Muscle of leg (tissue), 3 donors: ENCODE measurements at regions not wholly inside any gene's neighbourhood (a gene's known extent, or its start where the extent isn't known, plus 50 kb on each side); places are given as distances from the start of the nearest gene placed in this dataset.
"Not testable (repeated sequence)": the region's sequence is repeated elsewhere in the genome, so short reads cannot be mapped to it uniquely, and the experiment has no call there.

ENCODE experiments used
- DNase-seq: peaks from one replicate; pipeline ENCODE4 v3.0.0; 2013
- H3K27ac ChIP-seq: one replicate; pipeline ENCODE4 v1.5.1; 2013; ENCODE audit warnings: mild to moderate bottlenecking, low read length, control low read depth
- H3K27me3 ChIP-seq: one replicate; pipeline ENCODE4 v1.6.1; 2013; ENCODE audit warnings: low read length; ENCODE audit not compliant: control insufficient read depth, insufficient read depth
- H3K36me3 ChIP-seq: one replicate; pipeline ENCODE4 v1.6.1; 2013; ENCODE audit warnings: low read length; ENCODE audit not compliant: control insufficient read depth, insufficient read depth
- H3K4me1 ChIP-seq: one replicate; pipeline ENCODE4 v1.6.1; 2013; ENCODE audit warnings: low read length; ENCODE audit not compliant: control insufficient read depth, insufficient read depth
- H3K4me3 ChIP-seq: one replicate; pipeline ENCODE4 v1.5.1; 2013; ENCODE audit warnings: low read length, control low read depth
- H3K9me3 ChIP-seq: replicated peaks from 2 replicates; pipeline ENCODE4 v1.6.1; 2013; ENCODE audit warnings: low read depth, low read length; ENCODE audit not compliant: control insufficient read depth
- whole genome bisulfite sequencing: methylation state at CpG from one replicate; pipeline ENCODE4 v1.1.5; 2013; ENCODE audit warnings: missing lambda C conversion rate; ENCODE audit not compliant: insufficient coverage; 5-methylcytosine and 5-hydroxymethylcytosine counted together

GRCh38 chr15:22272286-22273160, 186.2 kb upstream of the GOLGA6L22 start:
- not testable (repeated sequence) for H3K27me3 ChIP-seq, DNase-seq, H3K27ac ChIP-seq, H3K4me3 ChIP-seq, H3K4me1 ChIP-seq, H3K36me3 ChIP-seq
- peaks cover 29% of the 10 kb centered on the region for H3K9me3 ChIP-seq
- 89% methylated on average over 28 of the region's 29 CpGs for WGBS

GRCh38 chr15:22273185-22273584, 185.5 kb upstream of the GOLGA6L22 start:
- H3K27me3 ChIP-seq, H3K36me3 ChIP-seq, H3K27ac ChIP-seq, H3K4me3 ChIP-seq, H3K4me1 ChIP-seq, DNase-seq: not testable (repeated sequence)
- H3K9me3 ChIP-seq = peaks cover 25% of the 10 kb centered on the region
- WGBS = 72% methylated on average over 2 of the region's 12 CpGs

GRCh38 chr15:22274376-22274775, 184.3 kb upstream of the GOLGA6L22 start:
- H3K9me3 ChIP-seq = peaks cover 18% of the 10 kb centered on the region
- not testable (repeated sequence) for H3K27ac ChIP-seq, H3K36me3 ChIP-seq, DNase-seq, H3K4me3 ChIP-seq, H3K4me1 ChIP-seq, H3K27me3 ChIP-seq
- WGBS = 57% methylated on average over 1 of the region's 2 CpGs

GRCh38 chr15:22280770-22281169, 177.9 kb upstream of the GOLGA6L22 start:
- 62% methylated on average over 4 of the region's 4 CpGs for WGBS
- not testable (repeated sequence) for H3K4me1 ChIP-seq

GRCh38 chr15:22282794-22283533, 175.7 kb upstream of the GOLGA6L22 start:
- not testable (repeated sequence) for H3K36me3 ChIP-seq, H3K27me3 ChIP-seq, DNase-seq, H3K4me3 ChIP-seq, H3K27ac ChIP-seq, H3K4me1 ChIP-seq
- WGBS = 56% methylated on average over 6 of the region's 13 CpGs
- peaks cover 18% of the 10 kb centered on the region for H3K9me3 ChIP-seq

More at GRCh38 chr15:22280770-22281169, 177.9 kb upstream of the GOLGA6L22 start:
- H3K9me3 ChIP-seq = peaks cover 22% of the 10 kb centered on the region
- H3K36me3 ChIP-seq, DNase-seq, H3K27me3 ChIP-seq, H3K27ac ChIP-seq, H3K4me3 ChIP-seq: not testable (repeated sequence)

GRCh38 chr15:22284795-22285420, 173.8 kb upstream of the GOLGA6L22 start:
- not testable (repeated sequence) for H3K27me3 ChIP-seq, H3K4me3 ChIP-seq
- no CpG with 5 or more reads among the region's 3 CpGs for WGBS

GRCh38 chr15:22291054-22291453, 167.6 kb upstream of the GOLGA6L22 start:
- 100% methylated on average over 1 of the region's 4 CpGs for WGBS

More at GRCh38 chr15:22284795-22285420, 173.8 kb upstream of the GOLGA6L22 start:
- not testable (repeated sequence) for H3K4me1 ChIP-seq, H3K27ac ChIP-seq, DNase-seq, H3K36me3 ChIP-seq
- H3K9me3 ChIP-seq = peaks cover 14% of the 10 kb centered on the region

GRCh38 chr15:22303112-22303511, 155.6 kb upstream of the GOLGA6L22 start:
- DNase-seq, H3K4me1 ChIP-seq, H3K27me3 ChIP-seq, H3K9me3 ChIP-seq, H3K4me3 ChIP-seq, H3K36me3 ChIP-seq, H3K27ac ChIP-seq: not testable (repeated sequence)
- WGBS = no CpG with 5 or more reads among the region's 1 CpG

More at GRCh38 chr15:22291054-22291453, 167.6 kb upstream of the GOLGA6L22 start:
- H3K36me3 ChIP-seq, H3K4me3 ChIP-seq, H3K27ac ChIP-seq, DNase-seq, H3K27me3 ChIP-seq, H3K9me3 ChIP-seq, H3K4me1 ChIP-seq: not testable (repeated sequence)
